GM12874 (cell line): ENCODE measurements at regions not wholly inside any gene's neighbourhood (a gene's known extent, or its start where the extent isn't known, plus 50 kb on each side); places are given as distances from the start of the nearest gene placed in this dataset.

Experiments
- CTCF ChIP-seq: IDR thresholded peaks from 2 replicates; pipeline ENCODE4 v1.5.1; 2011; ENCODE audit warnings: low read depth, mild to moderate bottlenecking, control low read depth, low read length, moderate library complexity; ENCODE audit not compliant: insufficient read depth

- no peak for TF ChIP-seq CTCF
Measured at GRCh38 chr5:116778032-116778431, 203.4 kb upstream of the SEMA6A start.

- no peak for TF ChIP-seq CTCF
Measured at GRCh38 chr5:116773926-116774325, 199.3 kb upstream of the SEMA6A start.

- TF ChIP-seq CTCF = no peak
Measured at GRCh38 chr5:116772806-116773205, 198.2 kb upstream of the SEMA6A start.

GRCh38 chr5:116772152-116772501 is 197.5 kb upstream of the SEMA6A start:
- no peak for TF ChIP-seq CTCF

- no peak for TF ChIP-seq CTCF
Measured at GRCh38 chr5:116771466-116772151, 197.0 kb upstream of the SEMA6A start.

GRCh38 chr5:116769470-116769869 is 194.8 kb upstream of the SEMA6A start:
- TF ChIP-seq CTCF = no peak

GRCh38 chr5:116766470-116766947 is 191.9 kb upstream of the SEMA6A start:
- no peak for TF ChIP-seq CTCF
